Trophoblast cell (in vitro differentiated cells and primary cell): ENCODE measurements at regions not wholly inside any gene's neighbourhood (a gene's known extent, or its start where the extent isn't known, plus 50 kb on each side); places are given as distances from the start of the nearest gene placed in this dataset.

Experiments used
- DNase-seq, 2 donors: peaks; one replicate each; pipeline ENCODE4 v3.0.0-alpha.2; 2016
- H2AFZ ChIP-seq: 2 replicates; pipeline ENCODE4 v1.6.1; 2013; ENCODE audit warnings: low read length, moderate library complexity, mild to moderate bottlenecking; ENCODE audit not compliant: insufficient read depth, poor library complexity
- H2AK5ac ChIP-seq: 2 replicates; pipeline ENCODE4 v1.6.1; 2013; ENCODE audit warnings: mild to moderate bottlenecking, low read length
- H2BK120ac ChIP-seq: 2 replicates; pipeline ENCODE4 v1.6.1; 2013; ENCODE audit warnings: low read length, mild to moderate bottlenecking, moderate library complexity; ENCODE audit not compliant: insufficient read depth, poor library complexity
- H2BK12ac ChIP-seq: 2 replicates; pipeline ENCODE4 v1.6.1; 2013; ENCODE audit warnings: mild to moderate bottlenecking, low read length, moderate library complexity
- H2BK5ac ChIP-seq: 2 replicates; pipeline ENCODE4 v1.6.1; 2013; ENCODE audit warnings: low read length, low read depth, moderate library complexity, mild to moderate bottlenecking; ENCODE audit not compliant: poor library complexity
- H3K14ac ChIP-seq: 2 replicates; pipeline ENCODE4 v1.6.1; 2013; ENCODE audit warnings: mild to moderate bottlenecking, low read length
- H3K18ac ChIP-seq: 2 replicates; pipeline ENCODE4 v1.6.1; 2013; ENCODE audit warnings: mild to moderate bottlenecking, low read length
- H3K23ac ChIP-seq: 2 replicates; pipeline ENCODE4 v1.6.1; 2013; ENCODE audit warnings: low read length
- H3K27ac ChIP-seq: 2 replicates; pipeline ENCODE4 v1.5.1; 2013; ENCODE audit warnings: low read depth, mild to moderate bottlenecking, inconsistent platforms, low read length, moderate library complexity
- H3K27me3 ChIP-seq: 2 replicates; pipeline ENCODE4 v1.6.1; 2013; ENCODE audit warnings: inconsistent platforms, mild to moderate bottlenecking, low read length, moderate library complexity; ENCODE audit not compliant: insufficient read depth
- H3K36me3 ChIP-seq, 2 experiments: 1 replicate in 1 of 2; 2 replicates in 1 of 2; pipeline ENCODE4 v1.6.1; 2013; ENCODE audit warnings: low read length in 2 of 2, mild to moderate bottlenecking in 2 of 2, moderate library complexity in 1 of 2; ENCODE audit not compliant: insufficient read depth in 2 of 2, control insufficient read depth in 1 of 2
- H3K4ac ChIP-seq: 2 replicates; pipeline ENCODE4 v1.6.1; 2013; ENCODE audit warnings: low read depth, mild to moderate bottlenecking, low read length, moderate library complexity
- H3K4me1 ChIP-seq, 2 experiments: 1 replicate in 1 of 2; 2 replicates in 1 of 2; pipeline ENCODE4 v1.6.1; 2013; ENCODE audit warnings: low read length in 2 of 2, mild to moderate bottlenecking in 2 of 2, moderate library complexity in 1 of 2; ENCODE audit not compliant: insufficient read depth in 2 of 2, control insufficient read depth in 1 of 2
- H3K4me2 ChIP-seq: 2 replicates; pipeline ENCODE4 v1.6.1; 2013; ENCODE audit warnings: inconsistent platforms, mild to moderate bottlenecking, low read length, moderate library complexity
- H3K4me3 ChIP-seq: 2 replicates; pipeline ENCODE4 v1.5.1; 2013; ENCODE audit warnings: mild to moderate bottlenecking, low read depth, low read length, inconsistent platforms
- H3K79me1 ChIP-seq: one replicate; pipeline ENCODE4 v1.6.1; 2013; ENCODE audit warnings: low read length
- H3K79me2 ChIP-seq: 2 replicates; pipeline ENCODE4 v1.6.1; 2013; ENCODE audit warnings: low read length, mild to moderate bottlenecking; ENCODE audit not compliant: control insufficient read depth, insufficient read depth, poor library complexity
- H3K9ac ChIP-seq: 2 replicates; pipeline ENCODE4 v1.6.1; 2013; ENCODE audit warnings: mild to moderate bottlenecking, low read length
- H3K9me3 ChIP-seq: 2 replicates; pipeline ENCODE4 v1.6.1; 2013; ENCODE audit warnings: low read depth, mild to moderate bottlenecking, control low read depth, inconsistent platforms, low read length; ENCODE audit not compliant: insufficient read depth
- H4K12ac ChIP-seq: 2 replicates; pipeline ENCODE4 v1.6.1; 2013; ENCODE audit warnings: low read depth, mild to moderate bottlenecking, low read length, moderate library complexity
- H4K8ac ChIP-seq: 2 replicates; pipeline ENCODE4 v1.6.1; 2013; ENCODE audit warnings: low read depth, mild to moderate bottlenecking, low read length, moderate library complexity
- H4K91ac ChIP-seq: one replicate; pipeline ENCODE4 v1.6.1; 2013; ENCODE audit warnings: low read depth, mild to moderate bottlenecking, low read length, moderate library complexity
- WGBS: extraction: QIAGEN DNeasy Blood & Tissue Kit; methylation state at CpG from one replicate; pipeline ENCODE4 v1.1.7; 2013; ENCODE audit warnings: missing lambda C conversion rate; ENCODE audit not compliant: insufficient read length, insufficient coverage; ENCODE audit errors: extremely low coverage; 5-methylcytosine and 5-hydroxymethylcytosine counted together

DNA sequence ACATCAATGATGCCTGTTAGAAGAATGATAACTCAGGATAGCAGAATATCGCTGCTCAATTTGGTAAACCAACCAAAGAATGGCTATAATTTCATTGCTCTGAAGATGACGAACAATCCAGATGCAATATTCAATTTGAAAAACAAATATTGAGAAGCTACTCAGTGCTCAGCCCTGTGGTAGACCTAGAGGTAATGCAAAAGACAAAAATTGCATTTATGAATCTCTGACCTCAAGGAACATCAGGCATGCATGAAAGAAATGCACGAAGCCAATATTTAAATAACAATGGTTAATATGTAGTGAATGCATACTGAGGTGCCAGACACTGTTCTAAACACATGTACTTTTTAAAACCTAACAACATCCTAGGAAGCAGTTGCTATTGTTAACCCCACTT, 298.6 kb upstream of the TMTC1 start:
- Histone ChIP-seq H3K9ac (no peak overlapping the region), H4K8ac (no peak overlapping the region), H2AK5ac (no peak overlapping the region), H3K4me1 (no peaks in the 10 kb centered on the region), H3K23ac (no peak overlapping the region), H3K14ac (no peak overlapping the region), H3K36me3 (no peaks in the 10 kb centered on the region), H3K4me3 (no peak overlapping the region), H3K4me2 (no peak overlapping the region), H3K18ac (no peak overlapping the region), H4K12ac (no peak overlapping the region), H4K91ac (no peak overlapping the region), H3K27ac (no peak overlapping the region), H2BK120ac (no peak overlapping the region), H2AFZ (no peak overlapping the region), H3K9me3 (no peaks in the 10 kb centered on the region), H3K79me1 (no peaks in the 10 kb centered on the region), H3K79me2 (no peaks in the 10 kb centered on the region), H2BK12ac (no peak overlapping the region), H3K27me3 (no peaks in the 10 kb centered on the region), H3K4ac (no peak overlapping the region), H2BK5ac (no peak overlapping the region)
- no peak for DNase-seq
- no CpG with 5 or more reads among the region's 3 CpGs for WGBS

- no peak overlapping the region for H3K18ac ChIP-seq
- no peaks in the 10 kb centered on the region for H3K36me3 ChIP-seq
- no peaks in the 10 kb centered on the region for H3K4me1 ChIP-seq
- H2BK120ac ChIP-seq: no peak overlapping the region
- H3K79me1 ChIP-seq: no peaks in the 10 kb centered on the region
- WGBS: no CpG with 5 or more reads among the region's 1 CpG
- no peak overlapping the region for H4K8ac ChIP-seq
- H3K9ac ChIP-seq: no peak overlapping the region
- H2AFZ ChIP-seq: no peak overlapping the region
- no peaks in the 10 kb centered on the region for H3K9me3 ChIP-seq
- no peak overlapping the region for H4K12ac ChIP-seq
- H4K91ac ChIP-seq: no peak overlapping the region
- no peak overlapping the region for H3K4ac ChIP-seq
- no peak overlapping the region for H3K4me3 ChIP-seq
- no peak overlapping the region for H3K14ac ChIP-seq
- H3K27ac ChIP-seq: no peak overlapping the region
- no peaks in the 10 kb centered on the region for H3K79me2 ChIP-seq
- no peak overlapping the region for H2AK5ac ChIP-seq
- H3K23ac ChIP-seq: no peak overlapping the region
- H3K27me3 ChIP-seq: no peaks in the 10 kb centered on the region
- H2BK5ac ChIP-seq: no peak overlapping the region
- no peak for DNase-seq
- H2BK12ac ChIP-seq: no peak overlapping the region
- H3K4me2 ChIP-seq: no peak overlapping the region
These were observed 291.2 kb upstream of the TMTC1 start for GRCh38 chr12:30074916-30075315.

DNA sequence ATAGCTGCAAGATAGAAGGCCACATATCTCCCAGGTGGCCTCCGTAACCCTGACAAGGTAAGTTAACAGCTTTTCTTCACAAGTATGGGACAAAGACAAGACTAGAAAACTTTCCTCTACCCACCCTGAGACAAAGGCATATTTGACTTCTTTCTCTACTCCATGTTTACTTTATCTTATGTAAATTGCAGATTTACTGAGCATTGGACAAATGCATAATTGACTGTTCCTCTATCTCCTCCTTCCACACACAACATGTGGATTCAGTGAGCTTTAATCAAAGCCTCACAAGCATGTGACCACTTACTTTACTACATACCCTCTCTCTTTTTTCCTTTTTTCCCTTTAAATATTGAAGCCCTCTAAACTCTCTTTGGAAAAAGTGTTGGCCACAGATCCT, 289.1 kb upstream of the TMTC1 start:
- DNase-seq: no peak
- Histone ChIP-seq H3K4ac (no peak overlapping the region), H4K91ac (no peak overlapping the region), H3K79me1 (no peaks in the 10 kb centered on the region), H3K4me3 (no peak overlapping the region), H3K36me3 (no peaks in the 10 kb centered on the region), H3K14ac (no peak overlapping the region), H4K8ac (no peak overlapping the region), H3K18ac (no peak overlapping the region), H2AK5ac (no peak overlapping the region), H3K9ac (no peak overlapping the region), H3K79me2 (no peaks in the 10 kb centered on the region), H3K4me2 (no peak overlapping the region), H2BK12ac (no peak overlapping the region), H3K23ac (no peak overlapping the region), H3K9me3 (no peaks in the 10 kb centered on the region), H2BK5ac (no peak overlapping the region), H3K4me1 (no peaks in the 10 kb centered on the region), H3K27me3 (no peaks in the 10 kb centered on the region), H2AFZ (no peak overlapping the region), H3K27ac (no peak overlapping the region), H4K12ac (no peak overlapping the region), H2BK120ac (no peak overlapping the region)
- WGBS: no CpG with 5 or more reads among the region's 1 CpG

DNA sequence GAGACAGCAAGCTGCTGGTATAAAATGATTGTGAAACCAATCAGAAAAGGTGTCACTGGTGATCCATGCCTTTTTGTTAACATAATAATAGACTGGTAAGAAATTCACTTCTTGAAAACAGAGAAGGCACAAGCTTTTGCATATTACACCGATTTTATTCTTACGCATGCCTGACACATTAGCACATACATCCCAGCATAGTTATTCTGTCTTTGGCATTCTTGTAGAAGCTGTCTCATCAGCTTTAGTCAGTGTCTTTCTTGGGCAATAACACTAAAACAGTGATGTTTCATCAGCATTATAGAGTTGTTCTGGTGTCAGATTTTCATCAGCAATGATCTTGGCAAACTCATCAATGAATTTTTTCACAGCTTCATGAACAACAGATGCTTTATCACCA, 283.4 kb upstream of the TMTC1 start:
- DNase-seq: no peak
- Histone ChIP-seq H3K4me3 (no peak overlapping the region), H3K23ac (no peak overlapping the region), H3K36me3 (no peaks in the 10 kb centered on the region), H3K9me3 (no peaks in the 10 kb centered on the region), H2AFZ (no peak overlapping the region), H3K79me1 (no peaks in the 10 kb centered on the region), H3K18ac (no peak overlapping the region), H3K4me1 (no peaks in the 10 kb centered on the region), H4K8ac (no peak overlapping the region), H3K4me2 (no peak overlapping the region), H2BK12ac (no peak overlapping the region), H3K9ac (no peak overlapping the region), H4K12ac (no peak overlapping the region), H3K4ac (no peak overlapping the region), H2BK120ac (no peak overlapping the region), H3K27ac (no peak overlapping the region), H4K91ac (no peak overlapping the region), H3K14ac (no peak overlapping the region), H3K27me3 (no peaks in the 10 kb centered on the region), H3K79me2 (no peaks in the 10 kb centered on the region), H2AK5ac (no peak overlapping the region), H2BK5ac (no peak overlapping the region)
- WGBS: no CpG with 5 or more reads among the region's 2 CpGs
